SU-DHL-6 (cell line): ENCODE measurements at regions not wholly inside any gene's neighbourhood (a gene's known extent, or its start where the extent isn't known, plus 50 kb on each side); places are given as distances from the start of the nearest gene placed in this dataset.

ENCODE experiments used
- H2AFZ ChIP-seq: fragments of 200-600 bp; sonication (generic); 2 replicates; pipeline ENCODE4 v1.6.1; 2014; ENCODE audit warnings: low read depth, mild to moderate bottlenecking, moderate library complexity, mixed read lengths, antibody characterized with exemption, low read length; ENCODE audit not compliant: severe bottlenecking
- H3F3A ChIP-seq: fragments of 200-600 bp; shearing (Covaris generic); 2 replicates; pipeline ENCODE4 v1.6.0; 2016; ENCODE audit warnings: antibody characterized with exemption, mild to moderate bottlenecking; ENCODE audit not compliant: insufficient read depth
- H3K27ac ChIP-seq: fragments of 200-600 bp; sonication (generic); 2 replicates; pipeline ENCODE4 v1.5.1; 2016; ENCODE audit warnings: low read depth, mild to moderate bottlenecking, low read length, moderate library complexity, mixed read lengths
- H3K27me3 ChIP-seq: fragments of 200-600 bp; sonication (generic), shearing (Covaris generic); 2 replicates; pipeline ENCODE4 v1.6.0; 2014; ENCODE audit warnings: mild to moderate bottlenecking, low read length
- H3K36me3 ChIP-seq: fragments of 200-600 bp; sonication (generic); 2 replicates; pipeline ENCODE4 v1.6.1; 2014; ENCODE audit warnings: mild to moderate bottlenecking, low read length, mixed read lengths
- H3K4me2 ChIP-seq: fragments of 300-600, 200-600 bp; shearing (Covaris generic), sonication (generic); 2 replicates; pipeline ENCODE4 v1.6.0; 2014; ENCODE audit warnings: low read length, low read depth, mild to moderate bottlenecking; ENCODE audit not compliant: poor library complexity, severe bottlenecking
- H3K4me3 ChIP-seq: fragments of 200-600 bp; sonication (generic); 2 replicates; pipeline ENCODE4 v1.5.1; 2014; ENCODE audit warnings: antibody characterized with exemption, low read length, mild to moderate bottlenecking, mixed read lengths; ENCODE audit not compliant: insufficient read depth, poor library complexity, severe bottlenecking
- H3K79me2 ChIP-seq: fragments of 200-600 bp; sonication (generic); 2 replicates; pipeline ENCODE4 v1.6.1; 2014; ENCODE audit warnings: mild to moderate bottlenecking, low read length, moderate library complexity; ENCODE audit not compliant: insufficient read depth
- H3K9ac ChIP-seq: fragments of 200-600 bp; sonication (generic); 2 replicates; pipeline ENCODE4 v1.7.0; 2014; ENCODE audit warnings: mild to moderate bottlenecking, low read length
- H3K9me2 ChIP-seq: fragments of 200-600 bp; sonication (generic); replicated peaks from 2 replicates; pipeline ENCODE4 v1.6.1; 2014; ENCODE audit warnings: low read length; ENCODE audit not compliant: insufficient read depth
- H3K9me3 ChIP-seq: fragments of 200-600 bp; sonication (generic); 2 replicates; pipeline ENCODE4 v1.6.1; 2014; ENCODE audit warnings: low read length, mixed read lengths; ENCODE audit not compliant: insufficient read depth
- H4K20me1 ChIP-seq: fragments of 200-600 bp; sonication (generic); 2 replicates; pipeline ENCODE4 v1.6.1; 2014; ENCODE audit warnings: low read depth, mild to moderate bottlenecking, antibody characterized with exemption, low read length, moderate library complexity, mixed read lengths
- CTCF ChIP-seq: fragments of 200-600 bp; sonication (generic); IDR thresholded peaks from one replicate; pipeline ENCODE4 v1.5.1; 2017; ENCODE audit warnings: antibody characterized with exemption, mild to moderate bottlenecking, low read length, moderate library complexity; ENCODE audit not compliant: insufficient read depth, poor library complexity, severe bottlenecking
- EZH2phosphoT487 ChIP-seq: fragments of 200-600 bp; sonication (generic), shearing (Covaris generic); conservative IDR thresholded peaks from 2 replicates; pipeline ENCODE4 v1.6.1; 2018; ENCODE audit warnings: mild to moderate bottlenecking, antibody characterized with exemption, low read length, moderate library complexity, mixed read lengths

GRCh38 chr4:27931584-27931983 lies 1070.9 kb downstream of the STIM2 start:
- H4K20me1 ChIP-seq, result no peaks in the 10 kb centered on the region
- no peak overlapping the region for H3K9ac ChIP-seq
- no peaks in the 10 kb centered on the region for H3F3A ChIP-seq
- no peak overlapping the region for H3K4me2 ChIP-seq
- TF ChIP-seq CTCF, result no peak
- no peak for TF ChIP-seq EZH2phosphoT487
- H3K4me3 ChIP-seq, result no peak overlapping the region
- no peak overlapping the region for H2AFZ ChIP-seq
- H3K27ac ChIP-seq, result no peak overlapping the region
- H3K27me3 ChIP-seq, result no peaks in the 10 kb centered on the region
- H3K9me3 ChIP-seq, result no peaks in the 10 kb centered on the region
- H3K36me3 ChIP-seq, result no peaks in the 10 kb centered on the region
- no peaks in the 10 kb centered on the region for H3K9me2 ChIP-seq
- no peaks in the 10 kb centered on the region for H3K79me2 ChIP-seq

GRCh38 chr4:27934871-27935270 lies 1074.2 kb downstream of the STIM2 start:
- H3K36me3 ChIP-seq, result no peaks in the 10 kb centered on the region
- no peak overlapping the region for H3K4me3 ChIP-seq
- H3K27ac ChIP-seq, result no peak overlapping the region
- no peaks in the 10 kb centered on the region for H3K9me3 ChIP-seq
- no peak overlapping the region for H3K9ac ChIP-seq
- H3K27me3 ChIP-seq, result no peaks in the 10 kb centered on the region
- no peak overlapping the region for H2AFZ ChIP-seq
- H3F3A ChIP-seq, result no peaks in the 10 kb centered on the region
- no peak overlapping the region for H3K4me2 ChIP-seq
- no peaks in the 10 kb centered on the region for H4K20me1 ChIP-seq
- H3K9me2 ChIP-seq, result no peaks in the 10 kb centered on the region
- TF ChIP-seq EZH2phosphoT487 (no peak), CTCF (no peak)
- no peaks in the 10 kb centered on the region for H3K79me2 ChIP-seq

- H3K27me3 ChIP-seq, result no peaks in the 10 kb centered on the region
- H2AFZ ChIP-seq, result no peak overlapping the region
- no peaks in the 10 kb centered on the region for H3F3A ChIP-seq
- H3K9me2 ChIP-seq, result no peaks in the 10 kb centered on the region
- no peaks in the 10 kb centered on the region for H3K9me3 ChIP-seq
- no peak overlapping the region for H3K27ac ChIP-seq
- no peaks in the 10 kb centered on the region for H3K36me3 ChIP-seq
- H4K20me1 ChIP-seq, result no peaks in the 10 kb centered on the region
- H3K4me2 ChIP-seq, result no peak overlapping the region
- H3K79me2 ChIP-seq, result no peaks in the 10 kb centered on the region
- TF ChIP-seq CTCF (no peak), EZH2phosphoT487 (no peak)
- H3K4me3 ChIP-seq, result no peak overlapping the region
- no peak overlapping the region for H3K9ac ChIP-seq
Measured at GRCh38 chr4:27946799-27947198, 1086.2 kb downstream of the STIM2 start.
